ENCODE measurements at regions not wholly inside any gene's neighbourhood (a gene's known extent, or its start where the extent isn't known, plus 50 kb on each side); places are given as distances from the start of the nearest gene placed in this dataset.
"Not testable (repeated sequence)": the region's sequence is repeated elsewhere in the genome, so short reads cannot be mapped to it uniquely, and the experiment has no call there.

- Histone ChIP-seq H3K27me3 (ENCODE audit: insufficient read depth, poor library complexity, severe bottlenecking) (no peaks in the 10 kb centered on the region), H3K27ac (replicated peaks) (no peak overlapping the region), H3K4me3 (replicated peaks; ENCODE audit: insufficient read depth, low read length) (no peak overlapping the region)
- no peak for DNase-seq (ENCODE audit: low read depth in 1 of 2, low spot score in 1 of 2)
- TF ChIP-seq GABPA (IDR thresholded peaks at IDR 0.05; ENCODE audit: low read depth) (no peak), CTCF (IDR thresholded peaks at IDR 0.05; ENCODE audit: insufficient read depth, low read length) (no peak), SPI1 (IDR thresholded peaks at IDR 0.05; ENCODE audit: borderline replicate concordance, low read depth) (no peak)
These were observed 854.7 kb downstream of the TBC1D22A start for GRCh38 chr22:47617186-47617585.

- H3K4me3 ChIP-seq (replicated peaks; ENCODE audit: insufficient read depth, low read length) = no peak overlapping the region
- TF ChIP-seq SPI1 (IDR thresholded peaks at IDR 0.05; ENCODE audit: borderline replicate concordance, low read depth) = no peak
- no peaks in the 10 kb centered on the region for H3K27me3 ChIP-seq (ENCODE audit: insufficient read depth, poor library complexity, severe bottlenecking)
- no peak for DNase-seq (ENCODE audit: low read depth in 1 of 2, low spot score in 1 of 2)
- H3K27ac ChIP-seq (replicated peaks) = no peak overlapping the region
These were observed 854.1 kb downstream of the TBC1D22A start for GRCh38 chr22:47616396-47617020.

GRCh38 chr22:47615051-47615450 is 852.6 kb downstream of the TBC1D22A start:
- Histone ChIP-seq H3K27me3 (ENCODE audit: insufficient read depth, poor library complexity, severe bottlenecking) (no peaks in the 10 kb centered on the region), H3K4me3 (replicated peaks; ENCODE audit: insufficient read depth, low read length) (no peak overlapping the region), H3K27ac (replicated peaks) (no peak overlapping the region)
- TF ChIP-seq GABPA (IDR thresholded peaks at IDR 0.05; ENCODE audit: low read depth) = no peak
- no peak for TF ChIP-seq CTCF (IDR thresholded peaks at IDR 0.05; ENCODE audit: insufficient read depth, low read length)
- no peak for DNase-seq (ENCODE audit: low read depth in 1 of 2, low spot score in 1 of 2)

- Histone ChIP-seq H3K27me3 (ENCODE audit: insufficient read depth, poor library complexity, severe bottlenecking) (no peaks in the 10 kb centered on the region), H3K4me3 (replicated peaks; ENCODE audit: insufficient read depth, low read length) (no peak overlapping the region), H3K27ac (replicated peaks) (no peak overlapping the region)
- no peak for DNase-seq (ENCODE audit: low read depth in 1 of 2, low spot score in 1 of 2)
- TF ChIP-seq SPI1 (IDR thresholded peaks at IDR 0.05; ENCODE audit: borderline replicate concordance, low read depth) (no peak), REST (IDR thresholded peaks at IDR 0.05; ENCODE audit: insufficient replicate concordance, low read depth) (no peak), GABPA (IDR thresholded peaks at IDR 0.05; ENCODE audit: low read depth) (no peak), CTCF (IDR thresholded peaks at IDR 0.05; ENCODE audit: insufficient read depth, low read length) (no peak), POLR2AphosphoS5 (IDR thresholded peaks at IDR 0.05; ENCODE audit: low read depth) (no peak)
These were observed 851.3 kb downstream of the TBC1D22A start for GRCh38 chr22:47613606-47614350.

- not testable (repeated sequence) for H3K27ac ChIP-seq (replicated peaks); H3K4me3 ChIP-seq (replicated peaks; ENCODE audit: insufficient read depth, low read length); H3K27me3 ChIP-seq (ENCODE audit: insufficient read depth, poor library complexity, severe bottlenecking); DNase-seq (ENCODE audit: low read depth in 1 of 2, low spot score in 1 of 2)
These were observed 850.7 kb downstream of the TBC1D22A start for GRCh38 chr22:47613181-47613580.

Measured in HL-60 (cell line).